ENCODE measurements at regions not wholly inside any gene's neighbourhood (a gene's known extent, or its start where the extent isn't known, plus 50 kb on each side); places are given as distances from the start of the nearest gene placed in this dataset.
"Not testable (repeated sequence)": the region's sequence is repeated elsewhere in the genome, so short reads cannot be mapped to it uniquely, and the experiment has no call there.

DNA sequence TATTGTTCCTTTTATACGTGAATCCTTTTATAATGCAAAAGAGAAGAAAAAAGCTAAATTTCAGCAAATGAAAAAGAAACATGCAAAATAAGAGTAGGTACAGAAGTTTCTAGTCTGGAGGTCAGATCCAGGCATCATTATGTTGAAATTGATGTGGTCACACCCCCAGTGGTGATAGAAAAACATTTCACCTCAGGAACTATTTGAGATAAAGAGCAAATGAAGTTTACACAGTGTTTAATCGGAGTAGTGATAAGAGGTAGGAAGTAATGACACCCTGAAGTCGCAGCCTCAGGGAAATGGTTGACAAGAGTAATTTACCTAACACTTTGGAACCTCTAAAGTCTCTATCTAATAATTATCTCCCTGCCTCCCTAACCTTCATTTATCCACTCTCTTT, 536.0 kb upstream of the STEAP1 start:
- DNase-seq, result no peak
- Histone ChIP-seq H3K36me3 (replicated peaks) (no peaks in the 10 kb centered on the region), H3K27ac (no peak overlapping the region), H3K27me3 (replicated peaks) (no peaks in the 10 kb centered on the region), H3K4me3 (ENCODE audit: low read depth, low read length) (no peak overlapping the region)
- in situ Hi-C loops (cut with HindIII; ENCODE audit: low pct_ligation_motif_present, low sequenced_read_pairs), result no loop called here
- TF ChIP-seq, protein P1, sequence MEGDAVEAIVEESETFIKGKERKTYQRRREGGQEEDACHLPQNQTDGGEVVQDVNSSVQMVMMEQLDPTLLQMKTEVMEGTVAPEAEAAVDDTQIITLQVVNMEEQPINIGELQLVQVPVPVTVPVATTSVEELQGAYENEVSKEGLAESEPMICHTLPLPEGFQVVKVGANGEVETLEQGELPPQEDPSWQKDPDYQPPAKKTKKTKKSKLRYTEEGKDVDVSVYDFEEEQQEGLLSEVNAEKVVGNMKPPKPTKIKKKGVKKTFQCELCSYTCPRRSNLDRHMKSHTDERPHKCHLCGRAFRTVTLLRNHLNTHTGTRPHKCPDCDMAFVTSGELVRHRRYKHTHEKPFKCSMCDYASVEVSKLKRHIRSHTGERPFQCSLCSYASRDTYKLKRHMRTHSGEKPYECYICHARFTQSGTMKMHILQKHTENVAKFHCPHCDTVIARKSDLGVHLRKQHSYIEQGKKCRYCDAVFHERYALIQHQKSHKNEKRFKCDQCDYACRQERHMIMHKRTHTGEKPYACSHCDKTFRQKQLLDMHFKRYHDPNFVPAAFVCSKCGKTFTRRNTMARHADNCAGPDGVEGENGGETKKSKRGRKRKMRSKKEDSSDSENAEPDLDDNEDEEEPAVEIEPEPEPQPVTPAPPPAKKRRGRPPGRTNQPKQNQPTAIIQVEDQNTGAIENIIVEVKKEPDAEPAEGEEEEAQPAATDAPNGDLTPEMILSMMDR (IDR thresholded peaks at IDR 0.05; ENCODE audit: low read depth, low read length, missing control alignments), result no peak

DNA sequence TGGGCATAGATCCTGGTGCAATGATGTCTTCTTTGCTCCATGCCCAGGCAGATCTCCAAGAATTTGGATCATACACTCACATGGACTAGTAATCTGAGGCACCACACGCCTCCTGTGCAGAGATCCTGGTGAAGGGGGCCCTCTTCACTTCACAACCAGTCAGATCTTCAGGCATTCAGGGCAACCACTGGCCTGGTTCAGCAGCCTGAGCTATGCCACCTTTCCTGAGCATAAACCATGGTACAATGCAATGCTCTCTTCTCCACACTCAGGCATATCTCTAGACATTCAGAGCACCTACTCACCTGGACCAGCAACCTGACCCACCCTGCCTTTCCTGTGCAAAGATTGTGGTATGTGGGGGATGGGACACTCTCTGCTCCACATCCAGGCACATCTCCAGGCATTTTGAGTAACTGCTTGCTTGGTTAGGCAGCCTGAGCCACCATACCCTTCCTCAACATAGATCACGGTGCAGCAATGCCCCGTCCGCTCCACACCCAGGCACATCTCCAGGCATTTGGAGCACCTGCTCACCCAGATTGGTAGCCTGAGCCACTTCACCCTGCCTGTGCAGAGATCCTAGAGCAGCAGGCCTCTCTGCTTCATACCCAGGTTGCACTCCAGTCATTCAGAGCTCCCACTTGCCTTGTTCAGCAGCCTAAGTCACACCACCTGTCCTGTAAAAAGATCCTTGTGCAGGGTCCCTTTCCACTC, 532.2 kb upstream of the STEAP1 start:
- no peak overlapping the region for H3K27ac ChIP-seq
- TF ChIP-seq, protein P1 (IDR thresholded peaks at IDR 0.05; ENCODE audit: low read depth, low read length, missing control alignments), result no peak
- H3K4me3 ChIP-seq (ENCODE audit: low read depth, low read length), result no peak overlapping the region
- no peak for DNase-seq
- H3K27me3 ChIP-seq (replicated peaks), result no peaks in the 10 kb centered on the region
- no peaks in the 10 kb centered on the region for H3K36me3 ChIP-seq (replicated peaks)
- in situ Hi-C loops (cut with HindIII; ENCODE audit: low pct_ligation_motif_present, low sequenced_read_pairs), result no loop called here

DNA sequence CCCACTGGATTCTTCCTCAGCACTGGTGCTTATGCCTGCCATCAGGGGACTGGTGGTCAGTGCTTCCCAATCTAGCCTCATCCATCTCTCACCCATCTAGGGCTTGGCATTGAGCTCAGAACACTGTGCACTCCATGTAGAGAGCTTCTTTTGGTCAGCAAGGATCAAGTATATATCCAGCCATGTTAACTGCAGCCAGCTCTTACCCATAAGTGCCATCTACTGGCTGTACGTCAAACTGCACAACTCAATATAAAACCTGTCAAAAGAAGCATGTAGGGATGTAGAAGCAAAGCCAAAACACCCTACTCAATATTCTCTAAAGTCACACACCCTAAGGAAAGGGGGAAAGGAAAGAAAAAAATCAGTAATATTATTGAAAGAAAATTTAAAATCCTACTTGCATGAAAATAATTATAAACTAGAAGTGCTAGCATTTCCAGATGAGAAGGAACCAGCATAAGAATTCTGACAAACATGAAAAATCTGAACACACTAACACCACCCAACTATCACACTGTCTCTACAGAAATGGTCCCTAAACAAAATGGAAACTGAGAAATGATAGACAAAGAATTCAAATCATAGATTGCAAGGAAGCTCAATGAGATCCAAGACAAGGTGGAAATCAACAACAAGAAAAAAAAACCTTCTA, 531.1 kb upstream of the STEAP1 start:
- TF ChIP-seq, protein P1 (IDR thresholded peaks at IDR 0.05; ENCODE audit: low read depth, low read length, missing control alignments), result peak; percentile 75
- H3K36me3 ChIP-seq (replicated peaks), result no peaks in the 10 kb centered on the region
- in situ Hi-C loops (cut with HindIII; ENCODE audit: low pct_ligation_motif_present, low sequenced_read_pairs), result no loop called here
- no peak overlapping the region for H3K27ac ChIP-seq
- H3K27me3 ChIP-seq (replicated peaks), result no peaks in the 10 kb centered on the region
- no peak overlapping the region for H3K4me3 ChIP-seq (ENCODE audit: low read depth, low read length)
- DNase-seq, result peak; percentile 6

DNA sequence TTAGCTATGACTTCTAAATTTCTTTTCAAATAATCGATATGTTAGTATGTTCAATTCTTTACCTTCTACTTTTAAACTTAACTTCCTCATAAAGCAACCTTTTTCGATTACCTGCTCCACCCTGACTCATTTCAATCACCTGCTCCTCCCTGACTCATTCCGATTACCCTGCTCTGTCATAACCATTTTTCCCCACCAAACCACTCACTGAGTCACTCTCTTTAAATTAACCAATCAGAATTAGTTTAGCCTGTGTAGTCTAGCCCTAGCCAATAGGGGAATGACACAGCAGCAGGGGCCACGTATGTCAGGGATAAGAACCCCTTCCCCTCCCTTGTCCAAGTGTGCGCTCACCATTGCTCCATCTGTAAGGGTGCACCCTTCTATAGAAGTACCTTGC, 530.1 kb upstream of the STEAP1 start:
- H3K27me3 ChIP-seq (replicated peaks); H3K4me3 ChIP-seq (ENCODE audit: low read depth, low read length); H3K27ac ChIP-seq; H3K36me3 ChIP-seq (replicated peaks); DNase-seq; in situ Hi-C loops (cut with HindIII; ENCODE audit: low pct_ligation_motif_present, low sequenced_read_pairs): not testable (repeated sequence)

DNA sequence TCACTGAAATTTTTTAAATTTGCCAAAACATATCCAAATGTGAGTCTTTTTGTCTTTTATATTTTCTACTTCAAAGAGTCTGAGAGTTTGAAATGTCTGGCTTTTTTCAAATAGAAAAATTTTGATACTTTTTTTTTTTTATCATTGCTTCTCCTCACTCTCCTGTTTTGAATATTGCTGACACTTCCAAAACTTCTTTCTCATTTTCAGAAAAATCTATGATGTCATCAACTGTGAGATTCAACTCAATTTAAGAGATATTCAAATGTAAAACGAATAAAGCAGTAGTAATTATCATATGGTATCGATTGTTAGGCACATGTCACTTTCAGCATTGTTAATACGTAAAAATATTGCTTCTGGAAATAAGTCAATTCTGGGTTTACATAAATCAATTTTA, 505.8 kb upstream of the STEAP1 start:
- in situ Hi-C loops (cut with HindIII; ENCODE audit: low pct_ligation_motif_present, low sequenced_read_pairs), result no loop called here
- no peak for DNase-seq
- Histone ChIP-seq H3K27me3 (replicated peaks) (no peaks in the 10 kb centered on the region), H3K27ac (no peak overlapping the region), H3K36me3 (replicated peaks) (no peaks in the 10 kb centered on the region), H3K4me3 (ENCODE audit: low read depth, low read length) (no peak overlapping the region)
- TF ChIP-seq, protein P1 (IDR thresholded peaks at IDR 0.05; ENCODE audit: low read depth, low read length, missing control alignments), result no peak

DNA sequence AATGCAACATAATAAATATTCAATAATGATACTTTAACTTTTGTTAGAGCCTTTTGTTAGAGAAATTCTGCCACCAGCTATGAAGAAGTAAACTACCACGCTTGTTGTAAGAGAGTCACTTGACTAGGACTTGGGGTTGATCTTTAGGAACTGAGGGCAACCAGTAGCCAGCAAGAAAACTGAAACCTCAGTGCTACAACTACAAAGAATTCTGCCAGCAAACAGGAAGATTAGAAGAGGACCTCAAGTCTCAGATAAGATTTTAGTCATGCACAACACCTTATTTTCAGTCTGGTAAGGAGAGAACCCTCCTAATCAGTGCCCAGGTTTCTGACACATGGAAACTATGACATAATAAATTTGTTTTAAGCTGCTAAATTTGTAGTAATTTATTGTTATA, 498.3 kb upstream of the STEAP1 start:
- no peak for DNase-seq
- no peak overlapping the region for H3K4me3 ChIP-seq (ENCODE audit: low read depth, low read length)
- H3K27me3 ChIP-seq (replicated peaks), result no peaks in the 10 kb centered on the region
- H3K27ac ChIP-seq, result no peak overlapping the region
- in situ Hi-C loops (cut with HindIII; ENCODE audit: low pct_ligation_motif_present, low sequenced_read_pairs), result no loop called here
- TF ChIP-seq, protein P1 (IDR thresholded peaks at IDR 0.05; ENCODE audit: low read depth, low read length, missing control alignments), result no peak
- H3K36me3 ChIP-seq (replicated peaks), result no peaks in the 10 kb centered on the region
